ENCODE measurements at regions not wholly inside any gene's neighbourhood (a gene's known extent, or its start where the extent isn't known, plus 50 kb on each side); places are given as distances from the start of the nearest gene placed in this dataset.

- Histone ChIP-seq H3K4me3 (no peak overlapping the region), H3K9me3 (no peaks in the 10 kb centered on the region), H3K36me3 (ENCODE audit: insufficient read depth in 1 of 2, low read depth in 1 of 2) (no peaks in the 10 kb centered on the region), H3K27me3 (ENCODE audit: insufficient read depth in 3 of 3, low read length in 2 of 3) (no peaks in the 10 kb centered on the region), H3K4me1 (no peaks in the 10 kb centered on the region), H3K27ac (no peak overlapping the region)
- ATAC-seq (no peak), DNase-seq (no peak)
- intact Hi-C loops (cut with DNase I) = no loop called here
- no peak for TF ChIP-seq CTCF (IDR thresholded peaks at IDR 0.05)
These were observed 199.0 kb upstream of the FAR2 start for GRCh38 chr12:28950049-28950448.

- no peak overlapping the region for H3K27ac ChIP-seq
- DNase-seq = no peak
- H3K36me3 ChIP-seq (ENCODE audit: insufficient read depth in 1 of 2, low read depth in 1 of 2) = no peaks in the 10 kb centered on the region
- no peaks in the 10 kb centered on the region for H3K27me3 ChIP-seq (ENCODE audit: insufficient read depth in 3 of 3, low read length in 2 of 3)
- no peak overlapping the region for H3K4me3 ChIP-seq
- no peak for ATAC-seq
- H3K4me1 ChIP-seq = no peaks in the 10 kb centered on the region
- intact Hi-C loops (cut with DNase I) = no loop called here
- H3K9me3 ChIP-seq = no peaks in the 10 kb centered on the region
- TF ChIP-seq CTCF (IDR thresholded peaks at IDR 0.05) = no peak
- 81 to 90% (median 82%) methylated on average over 1 of the region's 1 CpG for WGBS, 3 donors
These were observed 197.1 kb upstream of the FAR2 start for GRCh38 chr12:28951935-28952334.

- Histone ChIP-seq H3K4me1 (no peaks in the 10 kb centered on the region), H3K9me3 (no peaks in the 10 kb centered on the region), H3K36me3 (ENCODE audit: insufficient read depth in 1 of 2, low read depth in 1 of 2) (no peaks in the 10 kb centered on the region), H3K4me3 (no peak overlapping the region), H3K27me3 (ENCODE audit: insufficient read depth in 3 of 3, low read length in 2 of 3) (no peaks in the 10 kb centered on the region), H3K27ac (no peak overlapping the region)
- intact Hi-C loops (cut with DNase I) = no loop called here
- no peak for TF ChIP-seq CTCF (IDR thresholded peaks at IDR 0.05)
- DNase-seq (no peak), ATAC-seq (no peak)
These were observed 194.7 kb upstream of the FAR2 start for GRCh38 chr12:28954333-28954732.

GRCh38 chr12:28955491-28955890 is 193.6 kb upstream of the FAR2 start:
- no peaks in the 10 kb centered on the region for H3K27me3 ChIP-seq (ENCODE audit: insufficient read depth in 3 of 3, low read length in 2 of 3)
- H3K36me3 ChIP-seq (ENCODE audit: insufficient read depth in 1 of 2, low read depth in 1 of 2) = no peaks in the 10 kb centered on the region
- intact Hi-C loops (cut with DNase I) = loop anchor here in 1 of 2 donors (5.0 kb wide), 1 partner anchor 423 kb away; no protein-coding TSS in a partner anchor
- DNase-seq (no peak), ATAC-seq (no peak)
- H3K27ac ChIP-seq = no peak overlapping the region
- 78 to 80% (median 78%) methylated on average over 2 of the region's 2 CpGs for WGBS, 3 donors
- no peak for TF ChIP-seq CTCF (IDR thresholded peaks at IDR 0.05)
- no peaks in the 10 kb centered on the region for H3K4me1 ChIP-seq
- no peak overlapping the region for H3K4me3 ChIP-seq
- no peaks in the 10 kb centered on the region for H3K9me3 ChIP-seq

GRCh38 chr12:28955931-28956330 is 193.1 kb upstream of the FAR2 start:
- H3K36me3 ChIP-seq (ENCODE audit: insufficient read depth in 1 of 2, low read depth in 1 of 2) = no peaks in the 10 kb centered on the region
- no peak for DNase-seq
- H3K9me3 ChIP-seq = no peaks in the 10 kb centered on the region
- intact Hi-C loops (cut with DNase I) = loop anchor here in 1 of 2 donors (5.0 kb wide), 1 partner anchor 424 kb away; no protein-coding TSS in a partner anchor
- no peak for TF ChIP-seq CTCF (IDR thresholded peaks at IDR 0.05)
- H3K4me3 ChIP-seq = no peak overlapping the region
- H3K4me1 ChIP-seq = no peaks in the 10 kb centered on the region
- no peaks in the 10 kb centered on the region for H3K27me3 ChIP-seq (ENCODE audit: insufficient read depth in 3 of 3, low read length in 2 of 3)
- ATAC-seq = no peak
- no peak overlapping the region for H3K27ac ChIP-seq
